Smooth muscle cell (in vitro differentiated cells): ENCODE measurements at regions not wholly inside any gene's neighbourhood (a gene's known extent, or its start where the extent isn't known, plus 50 kb on each side); places are given as distances from the start of the nearest gene placed in this dataset.

Experiments used
- DNase-seq: peaks from one replicate; lab custom pipeline; 2025; ENCODE audit not compliant: unreplicated experiment; lab: John Stamatoyannopoulos, UW
- H2AFZ ChIP-seq: fragments of 200-600 bp; sonication (generic); 2 replicates; pipeline ENCODE4 v1.6.0; 2016; ENCODE audit warnings: antibody characterized with exemption, low read depth, mild to moderate bottlenecking
- H3F3A ChIP-seq: fragments of 200-600 bp; sonication (generic); 2 replicates; pipeline ENCODE4 v1.6.0; 2017; ENCODE audit warnings: antibody characterized with exemption, low read depth
- H3K27ac ChIP-seq: fragments of 200-600 bp; sonication (generic); 2 replicates; pipeline ENCODE4 v1.5.1; 2016; ENCODE audit warnings: low read depth, mild to moderate bottlenecking
- H3K27me3 ChIP-seq: fragments of 200-600 bp; sonication (generic); 2 replicates; pipeline ENCODE4 v1.6.1; 2016; ENCODE audit warnings: low read depth, mild to moderate bottlenecking
- H3K36me3 ChIP-seq: fragments of 200-600 bp; sonication (generic); 2 replicates; pipeline ENCODE4 v1.5.1; 2016; ENCODE audit warnings: low read depth
- H3K4me1 ChIP-seq: fragments of 200-600 bp; sonication (generic); 2 replicates; pipeline ENCODE4 v1.5.1; 2016; ENCODE audit warnings: low read depth
- H3K4me2 ChIP-seq: fragments of 200-600 bp; sonication (generic); 2 replicates; pipeline ENCODE4 v1.6.0; 2016; ENCODE audit warnings: mild to moderate bottlenecking
- H3K4me3 ChIP-seq: fragments of 200-600 bp; sonication (generic); 2 replicates; pipeline ENCODE4 v1.5.1; 2016; ENCODE audit warnings: mild to moderate bottlenecking
- H3K79me2 ChIP-seq: fragments of 200-600 bp; sonication (generic); 2 replicates; pipeline ENCODE4 v1.6.0; 2016; ENCODE audit warnings: low read depth, mild to moderate bottlenecking
- H3K9ac ChIP-seq: fragments of 200-600 bp; sonication (generic); 2 replicates; pipeline ENCODE4 v1.6.0; 2016; ENCODE audit warnings: low read depth
- H3K9me3 ChIP-seq: fragments of 200-600 bp; sonication (generic); replicated peaks from 2 replicates; pipeline ENCODE4 v1.5.1; 2016; ENCODE audit warnings: low read depth
- H4K20me1 ChIP-seq: fragments of 200-600 bp; sonication (generic); 2 replicates; pipeline ENCODE4 v1.6.0; 2016; ENCODE audit warnings: low read depth
- CTCF ChIP-seq: fragments of 200-600 bp; sonication (generic); IDR thresholded peaks from 2 replicates; pipeline ENCODE4 v1.5.1; 2017; ENCODE audit warnings: borderline replicate concordance, mild to moderate bottlenecking, antibody characterized with exemption; ENCODE audit not compliant: insufficient read depth, poor library complexity, severe bottlenecking
- WGBS: methylation state at CpG from one replicate; pipeline ENCODE4 v1.1.7; 2016; ENCODE audit warnings: low lambda C conversion rate; 5-methylcytosine and 5-hydroxymethylcytosine counted together

DNA sequence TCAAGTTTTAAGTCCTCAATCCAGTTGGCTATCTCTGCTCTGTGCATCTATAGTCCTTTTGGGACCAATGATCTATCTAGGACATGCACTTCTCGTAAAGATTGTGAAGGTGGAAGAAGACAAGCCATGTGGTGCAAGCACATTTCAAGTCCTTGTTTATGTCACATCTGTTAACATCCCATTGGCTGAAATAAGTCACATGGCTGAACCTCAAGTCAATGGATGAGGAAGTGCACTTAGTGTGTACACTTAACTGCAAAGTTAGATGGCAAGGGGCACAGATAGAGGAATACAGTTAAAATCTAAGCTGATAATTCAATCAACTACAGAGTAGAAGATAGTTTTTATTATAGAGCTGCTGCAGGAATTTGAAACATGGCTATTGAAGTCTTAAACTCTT, 362.8 kb upstream of the TBX3 start:
- Histone ChIP-seq H3K27me3 (no peaks in the 10 kb centered on the region), H3K79me2 (no peaks in the 10 kb centered on the region), H3K4me1 (peaks cover 6% of the 10 kb centered on the region), H4K20me1 (no peaks in the 10 kb centered on the region), H3K36me3 (no peaks in the 10 kb centered on the region), H3K9ac (no peak overlapping the region), H3F3A (no peaks in the 10 kb centered on the region), H2AFZ (no peak overlapping the region), H3K4me3 (no peak overlapping the region), H3K9me3 (no peaks in the 10 kb centered on the region), H3K4me2 (no peak overlapping the region), H3K27ac (no peak overlapping the region)
- 75% methylated on average over 1 of the region's 1 CpG for WGBS
- no peak for TF ChIP-seq CTCF
- no peak for DNase-seq

GRCh38 chr12:115044073-115044472, 360.1 kb upstream of the TBX3 start:
- no peak for TF ChIP-seq CTCF
- no peak overlapping the region for H3K27ac ChIP-seq
- no peaks in the 10 kb centered on the region for H3K27me3 ChIP-seq
- no peak overlapping the region for H3K9ac ChIP-seq
- H3K4me1 ChIP-seq, result peaks cover 6% of the 10 kb centered on the region
- no peaks in the 10 kb centered on the region for H4K20me1 ChIP-seq
- H3K79me2 ChIP-seq, result no peaks in the 10 kb centered on the region
- WGBS, result 88% methylated on average over 6 of the region's 6 CpGs
- no peak overlapping the region for H3K4me3 ChIP-seq
- H3K4me2 ChIP-seq, result no peak overlapping the region
- no peaks in the 10 kb centered on the region for H3K36me3 ChIP-seq
- H3K9me3 ChIP-seq, result no peaks in the 10 kb centered on the region
- no peak overlapping the region for H2AFZ ChIP-seq
- no peak for DNase-seq
- H3F3A ChIP-seq, result no peaks in the 10 kb centered on the region

DNA sequence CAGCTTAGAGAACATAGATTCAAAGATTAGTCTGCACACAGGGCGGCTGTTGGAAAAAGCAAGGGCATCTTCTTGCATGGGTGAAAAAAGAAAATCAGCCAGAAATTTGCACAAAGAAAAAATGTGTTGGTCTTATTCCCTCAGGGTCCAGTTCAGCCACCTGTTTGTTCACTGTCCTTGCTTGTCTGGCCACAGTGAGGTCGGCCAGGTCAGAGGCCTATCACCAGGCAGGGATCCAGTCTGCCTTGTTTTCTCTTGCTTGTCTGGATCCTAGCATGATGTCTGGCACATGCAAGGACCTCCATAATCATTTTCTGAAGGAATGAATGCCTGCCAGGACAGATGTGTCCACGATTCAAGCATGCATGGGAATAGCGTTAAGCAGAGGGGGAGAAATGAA, 359.1 kb upstream of the TBX3 start:
- no peaks in the 10 kb centered on the region for H3K36me3 ChIP-seq
- H3K9ac ChIP-seq, result no peak overlapping the region
- peaks cover 6% of the 10 kb centered on the region for H3K4me1 ChIP-seq
- WGBS, result 92% methylated on average over 4 of the region's 4 CpGs
- no peak for TF ChIP-seq CTCF
- no peaks in the 10 kb centered on the region for H3K9me3 ChIP-seq
- H3K27ac ChIP-seq, result no peak overlapping the region
- no peak overlapping the region for H2AFZ ChIP-seq
- no peak overlapping the region for H3K4me3 ChIP-seq
- H4K20me1 ChIP-seq, result no peaks in the 10 kb centered on the region
- H3K4me2 ChIP-seq, result no peak overlapping the region
- no peaks in the 10 kb centered on the region for H3K79me2 ChIP-seq
- no peaks in the 10 kb centered on the region for H3K27me3 ChIP-seq
- no peaks in the 10 kb centered on the region for H3F3A ChIP-seq
- DNase-seq, result no peak

GRCh38 chr12:115042341-115042740, 358.4 kb upstream of the TBX3 start:
- H3K79me2 ChIP-seq, result no peaks in the 10 kb centered on the region
- H3K4me1 ChIP-seq, result peaks cover 6% of the 10 kb centered on the region
- no peaks in the 10 kb centered on the region for H3K36me3 ChIP-seq
- no peak overlapping the region for H2AFZ ChIP-seq
- no peak overlapping the region for H3K4me2 ChIP-seq
- H3K27me3 ChIP-seq, result no peaks in the 10 kb centered on the region
- no peak overlapping the region for H3K4me3 ChIP-seq
- no peak overlapping the region for H3K27ac ChIP-seq
- no peaks in the 10 kb centered on the region for H3K9me3 ChIP-seq
- H4K20me1 ChIP-seq, result no peaks in the 10 kb centered on the region
- DNase-seq, result no peak
- no peaks in the 10 kb centered on the region for H3F3A ChIP-seq
- no peak for TF ChIP-seq CTCF
- H3K9ac ChIP-seq, result no peak overlapping the region
